ENCODE measurements at regions not wholly inside any gene's neighbourhood (a gene's known extent, or its start where the extent isn't known, plus 50 kb on each side); places are given as distances from the start of the nearest gene placed in this dataset.

DNA sequence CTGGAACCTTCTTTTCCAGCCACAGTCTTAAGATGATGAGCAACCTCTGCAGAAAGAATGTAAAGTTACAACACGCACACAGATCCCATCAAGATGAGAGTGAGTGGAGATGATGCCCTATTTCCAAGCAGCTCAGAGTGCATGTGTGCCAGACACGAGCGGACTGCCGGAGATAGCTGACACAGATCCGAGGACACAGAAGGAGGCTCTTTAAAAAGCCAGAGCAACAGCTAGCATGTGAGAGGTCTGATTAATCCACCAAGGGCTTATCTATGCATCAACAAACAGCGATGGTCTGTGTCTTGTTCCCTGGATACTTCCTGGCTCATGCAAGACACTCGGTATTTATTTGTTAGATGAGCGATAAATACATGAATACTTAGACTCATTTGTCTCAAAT is 128.6 kb upstream of the DLG1 start:
- Histone ChIP-seq H3K27ac (ENCODE audit: low read depth in 1 of 2, low read length in 2 of 2) (no peak overlapping the region), H3K36me3 (ENCODE audit: control insufficient read depth in 4 of 4, insufficient read depth in 3 of 4, low read depth in 1 of 4, low read length in 3 of 4) (no peaks in the 10 kb centered on the region), H3K9me3 (ENCODE audit: control insufficient read depth in 4 of 4, low read length in 3 of 4) (no peaks in the 10 kb centered on the region), H3K4me3 (ENCODE audit: low read depth in 1 of 3, low read length in 3 of 3) (no peak overlapping the region), H3K27me3 (ENCODE audit: control insufficient read depth in 4 of 4, insufficient read depth in 4 of 4, low read length in 3 of 4) (peaks cover 0 to 2% (median 0%) of the 10 kb centered on the region in 4 donors), H3K9ac (ENCODE audit: low read depth in 1 of 2, low read length in 2 of 2) (no peak overlapping the region), H3K4me1 (ENCODE audit: control insufficient read depth in 4 of 4, insufficient read depth in 4 of 4, low read length in 3 of 4) (no peaks in the 10 kb centered on the region)
- TF ChIP-seq NR2F2 (IDR thresholded peaks at IDR 0.05), result no peak
- TF ChIP-seq TAF1 (conservative IDR thresholded peaks at IDR 0.05), result no peak
- TF ChIP-seq EGR1 (IDR thresholded peaks at IDR 0.05; ENCODE audit: low read depth in 2 of 2), result no peak
- TF ChIP-seq, protein P1, sequence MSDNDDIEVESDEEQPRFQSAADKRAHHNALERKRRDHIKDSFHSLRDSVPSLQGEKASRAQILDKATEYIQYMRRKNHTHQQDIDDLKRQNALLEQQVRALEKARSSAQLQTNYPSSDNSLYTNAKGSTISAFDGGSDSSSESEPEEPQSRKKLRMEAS (IDR thresholded peaks at IDR 0.05), result no peak
- TF ChIP-seq, protein P2, sequence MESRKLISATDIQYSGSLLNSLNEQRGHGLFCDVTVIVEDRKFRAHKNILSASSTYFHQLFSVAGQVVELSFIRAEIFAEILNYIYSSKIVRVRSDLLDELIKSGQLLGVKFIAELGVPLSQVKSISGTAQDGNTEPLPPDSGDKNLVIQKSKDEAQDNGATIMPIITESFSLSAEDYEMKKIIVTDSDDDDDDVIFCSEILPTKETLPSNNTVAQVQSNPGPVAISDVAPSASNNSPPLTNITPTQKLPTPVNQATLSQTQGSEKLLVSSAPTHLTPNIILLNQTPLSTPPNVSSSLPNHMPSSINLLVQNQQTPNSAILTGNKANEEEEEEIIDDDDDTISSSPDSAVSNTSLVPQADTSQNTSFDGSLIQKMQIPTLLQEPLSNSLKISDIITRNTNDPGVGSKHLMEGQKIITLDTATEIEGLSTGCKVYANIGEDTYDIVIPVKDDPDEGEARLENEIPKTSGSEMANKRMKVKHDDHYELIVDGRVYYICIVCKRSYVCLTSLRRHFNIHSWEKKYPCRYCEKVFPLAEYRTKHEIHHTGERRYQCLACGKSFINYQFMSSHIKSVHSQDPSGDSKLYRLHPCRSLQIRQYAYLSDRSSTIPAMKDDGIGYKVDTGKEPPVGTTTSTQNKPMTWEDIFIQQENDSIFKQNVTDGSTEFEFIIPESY (IDR thresholded peaks at IDR 0.05), result no peak
- no peak for TF ChIP-seq HNF4A (conservative IDR thresholded peaks at IDR 0.05)
- TF ChIP-seq FOXA2 (IDR thresholded peaks at IDR 0.05), result no peak
- no peak for TF ChIP-seq RXRA (IDR thresholded peaks at IDR 0.05)
- TF ChIP-seq YY1 (IDR thresholded peaks at IDR 0.05), result no peak
- no peak for TF ChIP-seq GABPA (IDR thresholded peaks at IDR 0.05 in 1 of 2, conservative IDR thresholded peaks at IDR 0.05 in 1 of 2)
- no peak for TF ChIP-seq RAD21 (IDR thresholded peaks at IDR 0.05)
- TF ChIP-seq FOXA1 (IDR thresholded peaks at IDR 0.05), result no peak
- DNase-seq (ENCODE audit: low spot score), result no peak
- WGBS, result 91% methylated on average over 8 of the region's 8 CpGs

DNA sequence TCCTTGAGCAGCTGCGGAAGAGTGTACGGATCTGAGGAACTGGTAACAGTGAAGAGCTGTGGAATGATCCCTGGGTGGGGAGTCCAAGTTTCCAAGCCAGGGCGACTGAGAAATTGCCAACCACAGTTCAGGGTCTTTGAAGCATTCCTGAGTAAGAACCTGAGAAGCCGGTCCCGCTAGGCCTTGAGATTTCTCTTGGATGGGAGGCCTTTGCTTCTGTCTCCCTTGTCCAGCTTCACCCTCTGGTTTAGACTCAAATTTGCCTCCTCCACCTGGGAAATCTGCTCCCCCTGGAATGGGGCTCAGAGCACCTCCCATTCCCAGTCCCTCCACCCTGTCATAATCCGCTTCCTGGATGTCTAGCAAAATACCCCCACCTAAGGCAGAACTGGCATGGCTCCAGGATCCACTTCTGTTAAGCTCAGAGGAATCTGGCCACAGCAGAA is 127.7 kb upstream of the DLG1 start:
- no peaks in the 10 kb centered on the region for H3K36me3 ChIP-seq (ENCODE audit: control insufficient read depth in 4 of 4, insufficient read depth in 3 of 4, low read depth in 1 of 4, low read length in 3 of 4)
- H3K4me3 ChIP-seq (ENCODE audit: low read depth in 1 of 3, low read length in 3 of 3), result no peak overlapping the region
- H3K9ac ChIP-seq (ENCODE audit: low read depth in 1 of 2, low read length in 2 of 2), result no peak overlapping the region
- H3K4me1 ChIP-seq (ENCODE audit: control insufficient read depth in 4 of 4, insufficient read depth in 4 of 4, low read length in 3 of 4), result no peaks in the 10 kb centered on the region
- WGBS, result 93% methylated on average over 6 of the region's 6 CpGs
- no peak overlapping the region for H3K27ac ChIP-seq (ENCODE audit: low read depth in 1 of 2, low read length in 2 of 2)
- no peaks in the 10 kb centered on the region for H3K27me3 ChIP-seq (ENCODE audit: control insufficient read depth in 4 of 4, insufficient read depth in 4 of 4, low read length in 3 of 4)
- TF ChIP-seq HNF4G (IDR thresholded peaks at IDR 0.05) (no peak), EGR1 (IDR thresholded peaks at IDR 0.05; ENCODE audit: low read depth in 2 of 2) (no peak), RXRA (IDR thresholded peaks at IDR 0.05) (no peak), FOXA1 (IDR thresholded peaks at IDR 0.05) (no peak), YY1 (IDR thresholded peaks at IDR 0.05) (no peak), NR2F2 (IDR thresholded peaks at IDR 0.05) (no peak), GABPA (IDR thresholded peaks at IDR 0.05 in 1 of 2, conservative IDR thresholded peaks at IDR 0.05 in 1 of 2) (no peak), FOXA2 (IDR thresholded peaks at IDR 0.05) (no peak), HNF4A (conservative IDR thresholded peaks at IDR 0.05) (no peak), JUND (IDR thresholded peaks at IDR 0.05) (no peak), RAD21 (IDR thresholded peaks at IDR 0.05) (no peak)
- TF ChIP-seq, protein P2 (IDR thresholded peaks at IDR 0.05), result no peak
- TF ChIP-seq, protein P1 (IDR thresholded peaks at IDR 0.05), result no peak
- no peaks in the 10 kb centered on the region for H3K9me3 ChIP-seq (ENCODE audit: control insufficient read depth in 4 of 4, low read length in 3 of 4)
- no peak for DNase-seq (ENCODE audit: low spot score)

Data from liver (tissue), 7 donors.